HG03378 (cell line): ENCODE measurements at regions not wholly inside any gene's neighbourhood (a gene's known extent, or its start where the extent isn't known, plus 50 kb on each side); places are given as distances from the start of the nearest gene placed in this dataset.
"Not testable (repeated sequence)": the region's sequence is repeated elsewhere in the genome, so short reads cannot be mapped to it uniquely, and the experiment has no call there.

ENCODE experiments used
- ATAC-seq: cut with Tn5 transposase; IDR thresholded peaks from one replicate; pipeline ENCODE4 v1.9.1; 2021; ENCODE audit warnings: mild to moderate bottlenecking, moderate library complexity; ENCODE audit not compliant: unreplicated experiment

GRCh38 chr4:126465341-126465740 is 1150.6 kb downstream of the FAT4 start:
- ATAC-seq: no peak

- ATAC-seq: no peak
Measured at GRCh38 chr4:126466848-126467247, 1152.1 kb downstream of the FAT4 start.

- no peak for ATAC-seq
Measured at GRCh38 chr4:126468144-126468543, 1153.4 kb downstream of the FAT4 start.

- ATAC-seq: no peak
Measured at GRCh38 chr4:126470862-126471261, 1156.1 kb downstream of the FAT4 start.

GRCh38 chr4:126475730-126476129 is 1157.0 kb upstream of the INTU start:
- ATAC-seq: no peak

- ATAC-seq: no peak
Measured at GRCh38 chr4:126479709-126480108, 1153.0 kb upstream of the INTU start.

GRCh38 chr4:126482311-126482710 is 1150.4 kb upstream of the INTU start:
- no peak for ATAC-seq

- no peak for ATAC-seq
Measured at GRCh38 chr4:126486377-126486776, 1146.4 kb upstream of the INTU start.

GRCh38 chr4:126489826-126490463 is 1142.8 kb upstream of the INTU start:
- ATAC-seq: no peak

- no peak for ATAC-seq
Measured at GRCh38 chr4:126495163-126495752, 1137.5 kb upstream of the INTU start.

- ATAC-seq: no peak
Measured at GRCh38 chr4:126512979-126513378, 1119.8 kb upstream of the INTU start.

- no peak for ATAC-seq
Measured at GRCh38 chr4:126513596-126513995, 1119.2 kb upstream of the INTU start.

GRCh38 chr4:126520731-126521130 is 1112.0 kb upstream of the INTU start:
- no peak for ATAC-seq

- not testable (repeated sequence) for ATAC-seq
Measured at GRCh38 chr4:126525400-126525799, 1107.4 kb upstream of the INTU start.

- no peak for ATAC-seq
Measured at GRCh38 chr4:126526335-126526734, 1106.4 kb upstream of the INTU start.

- ATAC-seq: no peak
Measured at GRCh38 chr4:126529997-126530396, 1102.8 kb upstream of the INTU start.

- no peak for ATAC-seq
Measured at GRCh38 chr4:126530996-126531585, 1101.7 kb upstream of the INTU start.

- no peak for ATAC-seq
Measured at GRCh38 chr4:126532527-126532926, 1100.2 kb upstream of the INTU start.

GRCh38 chr4:126533146-126533805 is 1099.5 kb upstream of the INTU start:
- no peak for ATAC-seq

- no peak for ATAC-seq
Measured at GRCh38 chr4:126539771-126540170, 1093.0 kb upstream of the INTU start.

- ATAC-seq: no peak
Measured at GRCh38 chr4:126541820-126542219, 1090.9 kb upstream of the INTU start.

GRCh38 chr4:126544276-126544675 is 1088.5 kb upstream of the INTU start:
- ATAC-seq: no peak
